ENCODE measurements at regions not wholly inside any gene's neighbourhood (a gene's known extent, or its start where the extent isn't known, plus 50 kb on each side); places are given as distances from the start of the nearest gene placed in this dataset.

DNA sequence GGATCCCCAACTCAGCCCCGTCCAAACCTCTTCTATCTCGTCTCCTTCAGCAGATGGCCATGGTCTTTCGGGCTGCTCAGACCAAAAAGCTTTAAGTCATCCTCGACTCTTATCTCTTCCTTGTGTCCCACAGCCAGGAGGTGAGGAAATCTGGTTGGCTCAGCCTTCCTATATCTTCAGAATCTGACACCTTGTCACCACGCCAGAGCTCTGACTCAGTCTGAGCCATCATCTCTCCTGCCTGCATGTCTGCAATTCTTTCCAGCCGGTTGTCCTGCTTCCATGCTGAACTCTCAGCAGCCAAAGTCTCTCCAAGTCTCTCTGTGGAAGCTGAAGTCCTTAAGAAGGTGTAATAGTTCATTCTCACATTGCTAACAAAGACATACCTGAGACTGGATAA, 419.3 kb upstream of the ADAMTS16 start:
- DNase-seq (ENCODE audit: low read depth) = no peak

DNA sequence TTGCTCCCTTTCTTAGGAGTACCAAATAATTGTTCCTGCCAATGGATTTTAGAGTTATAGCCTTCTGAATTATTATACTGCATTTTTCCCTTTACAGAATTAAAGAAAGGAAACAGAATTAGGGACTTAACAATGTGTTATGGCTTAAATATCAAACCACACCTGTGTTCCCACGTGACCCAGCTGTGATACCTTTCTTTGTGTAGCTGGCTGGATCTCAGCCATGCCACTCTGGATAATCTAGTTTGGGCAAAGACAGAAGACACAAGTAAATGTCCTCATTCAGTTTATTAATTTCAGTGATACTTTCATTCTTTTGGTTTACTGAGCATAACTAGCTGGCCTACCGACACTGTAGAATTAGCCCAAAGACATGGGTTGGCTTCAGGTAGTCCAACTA, 417.2 kb upstream of the ADAMTS16 start:
- no peak for DNase-seq (ENCODE audit: low read depth)

DNA sequence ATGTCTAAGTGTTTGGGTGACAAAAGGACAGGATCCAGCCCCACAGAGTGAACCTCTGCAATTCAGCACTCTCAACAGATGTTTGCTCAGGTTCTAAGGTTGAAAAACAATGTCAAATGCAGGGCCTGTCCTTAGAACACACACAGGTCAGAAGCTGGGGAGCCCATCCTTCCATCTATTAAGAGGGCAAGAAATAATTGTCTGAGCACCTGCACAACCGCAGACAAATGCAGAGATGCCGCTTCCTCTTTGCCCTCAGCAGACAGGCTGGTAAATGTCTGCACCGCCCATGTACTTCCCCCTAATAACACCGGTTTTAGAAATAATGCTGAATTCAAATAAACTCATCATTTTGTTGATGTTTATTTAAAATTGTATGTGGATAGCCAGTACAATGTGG, 414.5 kb upstream of the ADAMTS16 start:
- no peak for DNase-seq (ENCODE audit: low read depth)

DNA sequence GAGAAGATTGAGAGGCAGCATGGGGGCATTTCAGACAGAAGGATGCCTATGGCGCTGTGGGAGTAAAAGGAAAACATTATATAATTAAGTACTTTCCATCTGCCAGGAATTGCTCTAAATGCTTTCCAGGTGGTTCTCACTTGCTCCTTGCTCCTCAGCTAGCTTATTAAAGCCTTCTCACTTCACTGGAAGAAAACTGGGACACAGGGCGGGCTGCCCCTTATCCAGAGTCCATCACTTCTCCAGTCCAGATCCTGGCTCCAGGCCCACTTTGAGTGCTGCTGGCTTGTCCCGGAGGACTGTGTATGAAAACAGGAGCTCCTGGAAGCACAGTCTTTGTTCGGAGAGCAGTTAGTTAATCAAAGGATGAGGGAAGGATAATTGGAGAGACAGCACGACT, 409.9 kb upstream of the ADAMTS16 start:
- no peak for DNase-seq (ENCODE audit: low read depth)

DNA sequence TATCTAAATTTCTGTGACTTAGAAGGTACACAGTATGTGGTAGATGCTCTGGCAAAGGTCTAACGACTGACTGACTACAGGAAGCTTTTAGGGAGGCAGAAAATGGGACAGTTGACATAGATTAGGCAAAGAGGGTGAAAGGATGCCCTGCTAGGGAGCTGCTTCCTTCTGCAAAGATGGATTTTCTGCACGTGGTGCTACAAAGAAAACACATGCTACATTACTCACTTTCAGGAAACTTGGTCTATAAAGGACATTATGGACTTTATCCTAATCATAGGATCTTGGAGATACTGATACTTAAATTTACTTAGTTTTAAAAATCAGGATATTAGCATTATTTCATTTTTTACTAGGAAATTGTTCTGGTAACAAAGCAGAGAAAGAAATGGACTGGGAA, 405.8 kb upstream of the ADAMTS16 start:
- no peak for DNase-seq (ENCODE audit: low read depth)

DNA sequence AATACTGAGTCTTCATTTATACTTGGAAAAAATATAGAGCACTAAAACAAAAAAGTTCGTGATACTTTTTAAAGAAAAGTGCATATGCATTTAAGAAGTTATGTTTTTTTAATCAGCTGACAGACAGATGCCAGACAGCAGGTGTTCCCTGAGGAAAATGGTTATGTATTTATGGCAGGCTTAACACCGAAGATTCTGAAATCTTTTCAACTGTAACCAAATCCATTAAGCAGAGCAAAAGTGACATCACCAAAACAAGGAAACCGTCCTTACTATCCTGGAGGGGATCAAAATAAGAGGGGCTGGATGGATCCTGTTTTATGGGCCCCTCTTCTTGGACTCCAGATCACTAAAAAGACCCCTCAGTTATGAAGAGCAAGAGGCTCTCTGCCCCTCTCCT, 404.9 kb upstream of the ADAMTS16 start:
- no peak for DNase-seq (ENCODE audit: low read depth)

DNA sequence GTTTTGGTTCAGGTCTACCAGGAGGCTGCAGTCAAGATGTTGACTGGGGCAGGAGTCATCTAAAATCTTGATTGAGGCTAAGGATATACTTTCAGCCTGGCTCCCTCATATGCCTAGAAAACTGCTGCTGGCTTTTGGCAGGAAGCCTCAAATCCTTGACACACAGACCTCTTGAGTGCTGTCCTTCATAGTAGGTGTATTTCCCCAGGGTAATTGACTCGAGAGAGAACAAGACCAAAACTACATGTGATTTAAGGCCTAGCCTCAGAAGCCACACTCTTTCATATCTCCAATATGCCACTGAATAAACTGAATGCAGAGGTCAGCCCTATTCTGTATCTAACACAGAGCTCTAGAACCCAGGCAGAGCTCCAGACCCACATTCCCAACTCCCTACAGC, 402.3 kb upstream of the ADAMTS16 start:
- DNase-seq (ENCODE audit: low read depth) = no peak

DNA sequence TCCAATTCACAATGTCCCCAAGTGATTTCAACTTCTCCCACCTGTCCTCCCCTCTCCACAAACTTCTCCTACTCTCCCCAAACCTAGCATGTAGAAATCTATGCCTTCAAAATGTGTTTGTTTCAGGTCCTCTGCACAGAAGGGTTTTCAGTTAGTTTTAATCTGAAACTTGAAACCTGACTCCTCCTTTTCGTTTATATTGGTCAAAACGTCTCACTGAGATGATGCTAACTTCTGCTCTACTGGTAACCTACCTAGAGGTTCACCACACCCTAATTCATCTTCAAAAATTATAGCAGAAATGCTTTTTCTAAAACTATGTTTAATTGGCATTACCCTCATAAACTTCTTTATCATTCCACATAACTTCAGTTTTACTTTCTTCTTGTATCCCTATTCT, 401.8 kb upstream of the ADAMTS16 start:
- DNase-seq (ENCODE audit: low read depth) = no peak

DNA sequence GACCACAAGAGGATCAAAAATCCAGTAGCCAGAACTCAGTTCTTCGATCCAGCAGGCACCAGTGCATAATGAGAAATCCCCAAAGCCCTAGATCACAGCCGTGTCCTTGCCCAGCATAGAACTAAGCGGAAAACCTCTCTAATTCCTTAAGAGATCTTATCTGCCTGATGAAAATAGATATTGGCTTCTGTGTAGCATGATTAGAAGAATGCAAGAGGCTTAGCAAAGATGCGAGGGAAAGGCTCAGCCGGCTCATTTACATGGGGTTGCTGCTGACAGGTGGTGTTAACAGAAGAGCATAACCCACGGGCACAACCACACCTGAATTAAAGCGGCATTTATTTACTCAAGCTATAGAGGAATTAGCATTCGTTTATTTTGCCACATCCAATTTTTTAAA, 400.0 kb upstream of the ADAMTS16 start:
- DNase-seq (ENCODE audit: low read depth) = no peak

DNA sequence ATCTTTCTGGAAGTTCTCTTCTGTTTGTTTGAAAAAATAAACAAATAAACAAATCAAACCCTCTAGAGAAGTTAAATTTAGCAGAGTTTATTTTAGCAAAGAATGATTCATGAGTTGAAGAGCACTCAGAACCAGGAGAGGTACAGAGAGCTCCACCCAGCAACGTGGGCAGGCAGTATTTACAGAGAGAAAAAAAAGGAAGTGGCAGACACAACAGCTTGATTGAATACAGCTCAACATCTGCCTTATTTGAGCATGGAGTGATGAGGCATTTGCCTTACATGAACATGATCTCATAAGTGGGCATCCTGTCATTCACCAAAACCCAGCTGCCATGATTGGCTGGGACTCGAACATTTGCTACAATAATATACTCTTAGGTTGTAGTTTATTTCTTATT, 381.6 kb upstream of the ADAMTS16 start:
- no peak for DNase-seq (ENCODE audit: low read depth)

DNA sequence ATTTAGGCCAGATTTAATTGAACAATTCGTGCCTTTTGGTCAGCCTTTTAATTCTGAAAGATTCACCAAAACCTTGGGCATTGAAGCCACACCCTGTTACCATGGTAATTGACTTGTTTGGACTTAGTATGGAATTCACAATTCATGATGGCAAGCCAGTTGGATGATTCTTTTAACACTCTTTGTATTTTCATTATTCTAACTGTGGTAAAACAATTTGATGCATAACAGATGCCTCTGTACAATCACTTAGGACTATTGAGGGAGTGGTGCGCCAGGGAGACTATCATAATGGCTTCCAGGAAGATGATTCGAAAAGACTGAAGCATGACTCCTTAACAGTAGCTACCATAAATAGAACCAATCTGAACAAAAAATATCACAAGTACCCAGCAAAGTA, 381.1 kb upstream of the ADAMTS16 start:
- no peak for DNase-seq (ENCODE audit: low read depth)

DNA sequence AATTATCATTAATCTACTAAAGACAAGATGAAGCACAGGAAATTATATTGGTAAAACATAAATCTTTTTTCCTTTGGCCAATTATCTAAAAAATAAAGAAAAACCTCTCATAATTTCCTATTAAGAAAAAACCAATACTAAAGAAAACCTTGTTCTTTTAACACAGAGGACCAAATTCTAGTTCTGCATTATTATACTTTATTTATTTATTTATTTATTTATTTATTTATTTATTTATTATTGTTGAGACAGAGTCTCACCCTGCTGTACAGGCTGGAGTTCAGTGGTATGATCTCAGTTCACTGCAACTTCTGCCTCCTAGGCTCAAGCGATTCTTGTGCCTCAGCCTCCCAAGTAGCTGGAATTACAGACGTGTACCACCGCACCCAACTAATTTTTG, 377.8 kb upstream of the ADAMTS16 start:
- no peak for DNase-seq (ENCODE audit: low read depth)

DNA sequence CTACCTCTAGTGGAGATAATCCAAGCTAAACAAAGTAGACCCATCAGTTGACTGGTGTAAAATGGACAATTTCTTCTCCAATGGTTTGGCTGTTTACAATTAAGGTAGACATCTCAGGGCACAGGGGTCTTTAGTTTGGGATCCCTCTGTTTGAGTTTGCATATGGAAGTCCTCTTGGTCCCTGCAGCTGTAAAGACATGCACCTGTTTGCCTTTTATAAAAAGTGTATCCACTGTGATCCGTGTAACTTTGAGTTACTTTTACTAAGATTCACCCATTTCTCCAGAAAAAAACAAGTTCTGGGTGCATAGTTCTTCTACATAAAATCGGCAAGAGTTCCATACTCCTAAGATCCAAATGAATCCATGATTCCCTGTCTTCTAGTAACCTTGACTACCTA, 374.7 kb upstream of the ADAMTS16 start:
- no peak for DNase-seq (ENCODE audit: low read depth)

DNA sequence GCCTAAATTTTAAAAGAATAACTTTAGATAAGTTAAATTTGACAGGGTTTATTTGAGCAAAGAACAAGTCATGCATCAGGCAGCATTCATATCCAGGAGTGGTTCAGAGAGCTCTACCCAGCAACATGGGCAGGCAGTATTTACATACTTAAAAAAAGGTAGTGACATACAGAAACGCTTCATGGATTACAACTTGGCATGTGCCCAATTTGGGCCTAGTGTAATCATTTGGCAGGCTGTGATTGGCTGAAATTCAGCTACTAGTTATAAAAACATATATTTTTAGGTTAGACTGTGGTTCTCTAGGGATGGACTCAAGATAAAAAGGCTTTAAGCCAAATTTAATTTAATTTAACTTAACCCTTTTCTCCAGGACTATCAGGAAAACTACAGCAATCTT, 374.0 kb upstream of the ADAMTS16 start:
- no peak for DNase-seq (ENCODE audit: low read depth)

DNA sequence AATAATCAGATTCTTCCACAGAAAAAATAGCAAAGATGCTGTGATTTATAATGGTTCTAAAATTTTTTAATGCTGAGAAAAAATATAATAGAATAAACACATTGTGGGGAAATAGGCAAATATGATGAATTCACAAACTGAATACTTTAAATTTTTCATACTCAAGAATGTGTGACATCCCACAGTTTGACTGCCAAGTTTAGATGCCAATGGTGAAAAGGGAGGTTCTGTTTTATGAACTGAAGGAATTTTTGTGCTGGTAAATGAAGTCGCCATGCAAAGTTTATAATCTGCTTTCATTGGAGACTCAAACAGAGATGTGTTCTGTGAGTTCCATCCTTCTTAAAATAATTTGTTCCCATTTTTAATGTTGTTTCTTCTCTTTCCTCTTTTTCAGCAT, 367.5 kb upstream of the ADAMTS16 start:
- DNase-seq (ENCODE audit: low read depth) = no peak

DNA sequence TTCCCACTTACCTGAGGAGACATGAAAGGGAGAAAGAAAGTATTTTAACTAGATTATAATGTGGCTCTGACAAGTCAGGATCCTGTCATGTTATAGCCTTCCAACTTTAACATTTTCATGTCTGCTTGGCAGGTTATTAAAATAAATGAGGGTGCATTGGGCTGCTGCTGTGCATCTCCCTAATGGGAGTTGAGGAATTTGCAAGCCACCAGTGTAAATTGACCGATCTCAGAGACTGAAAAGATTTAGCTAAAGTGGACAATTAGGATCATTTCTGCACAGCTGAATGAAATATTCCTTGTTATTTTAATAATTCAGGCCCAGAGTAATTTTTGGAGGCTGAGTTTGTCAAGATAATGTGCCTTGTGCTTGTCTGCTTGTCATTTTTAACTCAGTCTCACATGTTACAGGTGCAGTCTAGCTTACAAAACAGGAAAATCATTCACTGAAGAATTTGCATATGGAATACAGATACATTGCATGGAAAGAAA, 366.3 kb upstream of the ADAMTS16 start:
- no peak for DNase-seq (ENCODE audit: low read depth)

DNA sequence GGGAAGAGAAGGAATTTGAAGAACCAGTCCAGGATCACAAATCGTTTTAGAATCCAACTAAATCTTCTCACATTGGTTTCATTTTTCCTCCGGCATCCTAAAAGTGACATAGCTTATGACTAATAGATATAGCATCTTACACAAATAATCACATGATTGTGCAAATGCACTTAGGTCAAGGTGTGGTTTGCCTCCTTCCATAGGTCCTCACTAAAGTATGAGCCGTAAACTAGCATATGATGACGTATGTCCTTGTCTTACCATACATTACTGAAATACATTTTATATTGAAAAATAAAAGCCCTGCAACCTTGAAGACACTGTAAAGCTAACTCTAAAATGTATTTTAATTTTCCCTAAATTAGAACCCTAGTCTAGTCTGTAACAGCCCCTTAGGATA, 362.7 kb upstream of the ADAMTS16 start:
- DNase-seq (ENCODE audit: low read depth) = no peak

DNA sequence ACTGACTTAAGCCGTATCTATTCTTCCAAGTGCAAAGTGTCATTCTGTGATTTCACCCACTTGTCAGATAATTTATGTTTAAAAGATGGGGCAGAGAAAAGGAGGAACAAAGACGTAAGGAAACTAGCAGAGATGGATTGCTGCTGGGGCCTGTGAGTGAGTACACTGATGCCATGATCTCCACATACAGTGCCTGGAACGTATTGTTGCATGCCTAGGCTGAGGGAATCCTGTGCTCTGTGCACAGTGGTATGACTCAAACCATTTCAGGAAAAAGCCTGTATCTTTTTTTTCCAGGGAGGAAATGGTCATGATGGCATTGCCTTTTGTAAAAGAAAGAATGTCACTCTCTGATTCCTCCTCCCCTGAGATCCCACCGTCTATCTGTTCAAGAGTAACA, 359.5 kb upstream of the ADAMTS16 start:
- no peak for DNase-seq (ENCODE audit: low read depth)

DNA sequence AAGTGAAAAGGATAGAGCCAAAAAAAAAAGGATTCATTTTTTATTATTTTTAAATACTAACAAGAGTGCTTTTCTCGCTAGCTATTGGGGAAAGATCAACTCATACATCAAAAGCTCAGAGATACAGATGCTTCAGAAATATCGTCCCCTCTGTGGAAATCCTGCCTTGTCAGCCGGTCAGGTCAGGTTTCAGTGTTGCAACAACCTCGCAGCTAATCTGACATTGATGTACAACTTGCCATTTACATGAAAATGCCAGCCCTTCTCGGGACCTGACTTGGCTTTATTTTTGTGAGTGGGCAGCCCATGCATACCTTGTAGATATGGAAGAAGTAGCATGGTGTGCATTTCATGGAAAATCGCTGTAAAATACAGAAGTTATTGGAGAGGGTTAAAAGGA, 358.8 kb upstream of the ADAMTS16 start:
- DNase-seq (ENCODE audit: low read depth) = no peak

DNA sequence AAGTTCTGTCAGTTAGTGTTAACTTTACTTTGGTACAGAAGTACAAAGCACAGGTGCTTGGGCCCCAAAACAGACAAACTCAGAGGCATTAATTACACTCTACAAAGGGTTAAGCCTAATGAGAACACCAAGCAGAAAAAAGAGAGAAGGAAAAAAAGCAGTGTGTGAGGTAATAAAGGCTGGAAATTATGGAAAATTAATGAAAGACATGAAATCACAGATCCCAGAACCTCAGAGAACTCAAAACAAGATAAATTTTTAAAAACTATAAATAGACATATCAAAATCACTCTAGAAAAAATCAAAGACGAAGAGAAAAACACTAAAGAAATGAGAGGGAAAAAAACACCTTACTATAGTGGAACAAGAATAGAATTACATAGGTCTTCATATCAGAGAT, 354.2 kb upstream of the ADAMTS16 start:
- DNase-seq (ENCODE audit: low read depth) = no peak

DNA sequence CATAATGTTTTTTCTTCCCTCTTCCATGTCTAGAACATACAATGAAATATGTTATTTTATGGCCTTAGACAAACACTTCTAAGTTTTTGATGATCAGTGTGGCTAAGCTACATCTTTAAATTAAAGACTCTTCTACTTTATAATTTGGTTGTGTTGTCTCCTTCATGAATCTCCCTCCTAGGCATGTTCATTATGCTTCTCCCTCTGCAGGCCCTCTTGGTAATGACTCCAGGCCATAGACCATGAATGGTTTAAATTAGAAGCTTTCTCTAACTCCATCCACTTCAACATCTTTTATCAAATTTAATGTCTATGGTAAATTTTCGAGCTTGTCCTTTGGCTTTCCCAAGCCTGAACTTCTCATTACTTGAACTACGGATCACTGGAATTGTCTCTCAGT, 342.7 kb upstream of the ADAMTS16 start:
- no peak for DNase-seq (ENCODE audit: low read depth)

DNA sequence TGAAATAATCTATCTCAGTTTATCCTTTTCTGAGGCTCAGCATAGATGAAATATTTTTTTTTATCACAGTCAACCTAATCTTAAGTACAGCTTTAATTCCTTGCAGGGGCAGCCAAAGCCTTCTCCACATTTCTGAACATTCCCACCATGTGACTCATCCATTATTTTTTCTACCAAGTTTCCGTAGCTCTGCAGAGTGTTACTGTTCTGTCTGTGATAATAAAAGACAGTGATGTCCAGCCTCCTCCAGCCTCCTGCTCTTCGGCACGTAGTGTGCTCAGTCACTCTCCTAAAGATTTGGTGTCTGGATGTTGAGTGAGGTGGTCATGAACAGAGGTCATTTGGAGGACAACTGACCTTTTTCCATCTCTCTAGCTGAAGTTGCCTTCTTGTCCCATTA, 338.1 kb upstream of the ADAMTS16 start:
- no peak for DNase-seq (ENCODE audit: low read depth)

DNA sequence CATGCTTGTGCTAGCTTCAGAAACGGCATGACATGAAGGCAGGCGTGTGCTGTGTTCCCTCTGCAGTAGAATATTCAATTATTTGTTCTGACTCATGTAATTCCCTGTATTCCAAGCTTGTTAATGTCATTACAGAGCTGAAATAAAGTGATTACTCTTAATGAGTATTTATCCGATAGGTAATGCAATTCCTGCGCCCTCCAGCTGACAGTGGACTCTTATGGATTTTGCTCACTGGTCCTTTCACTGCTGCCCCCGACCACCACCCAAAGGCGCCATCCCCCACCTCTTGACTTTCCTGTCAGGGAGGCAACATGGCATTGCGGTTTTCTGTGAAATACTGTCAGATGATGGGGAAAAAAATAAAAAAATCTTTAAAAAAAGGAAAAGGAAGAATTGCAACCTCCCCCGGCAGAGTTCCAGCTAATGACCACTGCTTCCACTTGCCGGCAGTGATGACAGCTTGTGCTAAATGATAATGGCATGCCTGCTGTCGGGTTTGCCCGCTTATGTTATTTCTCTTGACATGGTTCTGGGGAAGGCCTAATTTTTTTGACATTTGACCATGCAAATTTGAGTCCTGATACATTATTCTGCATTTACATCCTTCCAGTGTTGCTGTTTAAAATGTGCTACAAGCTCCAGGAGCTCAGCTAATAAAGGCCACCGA, 335.3 kb upstream of the ADAMTS16 start:
- DNase-seq (ENCODE audit: low read depth) = no peak

DNA sequence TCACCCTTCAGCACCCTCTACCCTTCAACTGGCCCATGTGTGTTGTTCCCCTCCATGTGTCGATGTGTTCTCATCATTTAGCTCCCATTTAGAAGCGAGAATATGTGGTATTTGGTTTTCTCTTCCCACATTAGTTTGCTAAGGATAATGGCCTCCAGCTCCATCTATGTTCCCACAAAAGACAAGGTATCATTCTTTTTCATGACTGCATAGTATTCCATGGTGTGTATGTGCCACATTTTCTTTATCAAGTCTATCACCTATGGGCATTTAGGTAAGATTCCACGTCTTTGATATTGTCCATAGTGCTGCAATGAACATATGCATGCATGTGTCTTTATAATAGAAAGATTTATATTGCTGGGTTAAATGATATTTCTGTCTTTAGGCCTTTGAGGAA, 325.1 kb upstream of the ADAMTS16 start:
- no peak for DNase-seq (ENCODE audit: low read depth)

DNA sequence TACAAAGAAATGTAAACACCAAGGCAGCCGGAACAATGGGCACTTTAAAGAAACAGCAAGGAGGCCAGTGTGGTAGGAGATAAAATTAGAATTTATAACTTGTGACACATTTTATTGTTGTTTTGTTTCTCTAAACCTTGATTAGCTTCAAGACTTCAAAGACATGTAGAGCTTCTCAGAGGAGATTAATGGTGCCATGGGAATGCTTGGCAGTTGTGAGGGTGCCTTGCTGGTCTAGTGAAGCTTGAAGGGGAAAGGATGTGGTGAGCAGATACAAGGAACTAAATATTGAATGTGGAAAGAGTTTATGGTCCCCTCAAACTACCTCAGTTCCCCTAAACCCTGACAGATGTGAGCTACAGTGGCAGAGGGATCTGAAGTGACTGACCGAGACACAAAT, 322.4 kb upstream of the ADAMTS16 start:
- no peak for DNase-seq (ENCODE audit: low read depth)
